Right ventricle myocardium superior (tissue), 1 donor: ENCODE measurements at regions not wholly inside any gene's neighbourhood (a gene's known extent, or its start where the extent isn't known, plus 50 kb on each side); places are given as distances from the start of the nearest gene placed in this dataset.

Source experiments
- ATAC-seq: fragments of 200-7000 bp; cut with Tn5 transposase; one replicate; pipeline ENCODE4 v1.9.1; 2020; ENCODE audit warnings: mild to moderate bottlenecking; ENCODE audit not compliant: poor library complexity
- DNase-seq: peaks from one replicate; pipeline ENCODE4 v3.0.0-alpha.2; 2020
- intact Hi-C: fragments of 100-400 bp; cut with DNase I; formaldehyde crosslinking; loops from one replicate; pipeline ENCODE4 v1.11.2; 2022
- donor health status: DM: no; HTN: yes; CAD: no; lungs with severe emphysema.

DNA sequence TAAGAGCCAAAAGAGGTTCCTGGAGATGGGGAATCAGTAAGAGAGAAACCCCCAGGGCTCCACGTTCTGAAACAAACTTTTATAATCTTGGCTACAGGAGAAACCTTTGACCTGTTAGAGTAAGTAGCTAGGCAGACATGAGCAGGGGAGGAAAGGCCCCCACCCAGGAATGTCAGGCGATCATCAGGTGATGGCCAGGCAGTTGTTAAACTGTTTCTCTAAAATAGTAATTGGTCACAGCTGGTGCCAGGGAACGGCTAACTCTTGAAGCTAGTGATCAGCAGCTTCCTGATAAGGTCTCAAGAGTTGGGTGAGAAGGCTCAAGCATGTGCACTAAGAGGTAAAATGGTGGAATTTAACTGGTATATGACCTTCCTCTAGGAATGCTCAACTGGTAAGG lies 263.8 kb downstream of the HDGFL1 start:
- intact Hi-C loops: no loop called here
- DNase-seq (no peak), ATAC-seq (no peak)

DNA sequence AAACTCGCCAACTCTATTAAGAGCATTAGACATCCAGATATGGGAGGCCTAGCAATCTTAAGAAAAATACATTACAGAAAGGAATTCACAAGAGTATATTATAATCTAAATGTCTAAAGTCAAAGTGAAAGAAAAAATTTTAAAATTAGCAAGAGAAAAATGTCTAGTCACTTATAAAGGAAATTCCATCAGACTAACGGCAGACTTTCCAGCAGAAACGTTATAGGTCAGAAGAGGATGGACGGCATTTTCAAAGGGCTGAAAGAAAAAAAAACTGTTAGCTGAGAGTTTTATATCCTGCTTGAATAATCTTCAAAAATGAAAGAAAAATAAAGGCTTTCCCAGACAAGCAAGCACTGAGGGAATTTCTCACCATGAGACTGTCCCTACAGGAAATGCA lies 269.0 kb downstream of the HDGFL1 start:
- DNase-seq (no peak), ATAC-seq (no peak)

DNA sequence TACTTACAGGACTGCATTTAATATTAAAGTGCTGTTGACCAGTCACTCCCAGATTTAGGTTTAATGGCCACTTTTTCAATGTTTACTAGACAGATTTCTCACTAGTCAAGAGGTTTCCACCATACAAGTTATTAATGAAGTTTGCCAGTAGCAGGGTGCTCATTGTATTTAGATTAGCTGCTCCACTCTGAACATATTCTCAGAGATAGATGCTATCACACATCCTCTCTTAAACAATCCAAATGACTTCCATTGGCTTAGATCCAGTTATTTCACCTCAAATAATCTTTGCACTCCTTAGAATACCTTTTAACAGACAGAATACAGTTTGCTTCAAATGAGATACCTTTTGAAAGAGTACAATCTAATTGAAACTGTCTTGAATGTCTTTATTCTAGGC lies 276.1 kb downstream of the HDGFL1 start:
- no peak for DNase-seq
- intact Hi-C loops: no loop called here
- ATAC-seq: no peak

More for the DNA sequence above, 269.0 kb downstream of the HDGFL1 start:
- intact Hi-C loops: no loop called here

DNA sequence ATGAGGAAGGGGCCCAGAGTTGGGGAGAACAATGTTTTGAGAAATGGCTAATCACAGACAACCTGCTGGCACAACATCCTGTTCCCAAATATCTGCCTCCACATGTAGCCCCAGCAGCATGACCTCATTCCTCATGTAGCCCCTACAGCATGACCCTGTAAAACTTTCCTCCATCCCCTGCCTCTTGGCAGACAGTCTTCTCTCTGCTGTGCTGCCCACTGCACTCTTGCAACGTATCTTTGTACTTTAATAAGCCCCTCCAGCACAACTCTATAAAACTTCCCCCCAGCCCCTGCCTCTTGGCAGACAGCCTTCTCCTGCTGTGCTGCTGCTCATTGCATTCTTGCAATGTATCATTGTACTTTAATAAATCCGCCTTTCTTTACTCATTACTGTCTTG lies 278.8 kb downstream of the HDGFL1 start:
- intact Hi-C loops: no loop called here

DNA sequence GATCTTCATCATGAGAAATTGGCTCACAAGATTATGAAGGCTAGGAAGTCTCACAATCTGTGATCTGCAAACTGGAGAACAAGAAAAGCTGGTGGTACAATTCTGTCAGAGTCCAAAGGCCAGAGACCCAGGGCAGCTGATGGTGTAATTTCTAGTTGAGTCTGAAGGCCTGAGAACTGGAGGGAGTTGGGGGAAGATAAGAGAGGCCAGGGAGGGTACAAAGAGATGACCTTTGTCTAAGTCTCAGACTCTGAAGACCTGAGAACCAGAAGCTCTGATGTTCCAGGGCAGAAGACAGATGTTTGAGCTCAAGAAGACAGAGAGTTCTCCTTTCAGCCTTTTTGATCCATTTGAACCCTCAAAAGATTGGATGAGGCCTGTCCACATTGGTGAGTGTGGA lies 280.6 kb downstream of the HDGFL1 start:
- no peak for ATAC-seq
- DNase-seq: no peak
- intact Hi-C loops: no loop called here

More for the DNA sequence above, 278.8 kb downstream of the HDGFL1 start:
- ATAC-seq (no peak), DNase-seq (no peak)

DNA sequence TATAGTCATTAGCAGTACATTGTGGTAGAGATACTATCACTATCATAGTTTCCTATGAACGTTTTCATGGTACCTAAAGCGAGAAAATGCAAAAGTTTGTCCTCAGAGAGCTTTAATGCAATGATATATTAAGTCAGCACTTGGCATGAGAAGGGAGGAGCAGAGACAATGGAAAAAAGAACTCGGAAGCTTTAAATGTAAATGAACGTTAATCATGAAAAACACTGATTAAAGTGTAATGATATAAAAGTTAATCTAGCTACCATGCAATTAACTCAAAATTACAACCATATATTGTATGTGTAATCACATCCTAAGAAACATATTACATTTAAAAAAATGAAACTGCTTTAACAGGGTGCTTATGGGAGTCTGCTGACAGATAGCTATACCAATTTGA lies 282.7 kb downstream of the HDGFL1 start:
- ATAC-seq (no peak), DNase-seq (no peak)
- intact Hi-C loops: no loop called here

DNA sequence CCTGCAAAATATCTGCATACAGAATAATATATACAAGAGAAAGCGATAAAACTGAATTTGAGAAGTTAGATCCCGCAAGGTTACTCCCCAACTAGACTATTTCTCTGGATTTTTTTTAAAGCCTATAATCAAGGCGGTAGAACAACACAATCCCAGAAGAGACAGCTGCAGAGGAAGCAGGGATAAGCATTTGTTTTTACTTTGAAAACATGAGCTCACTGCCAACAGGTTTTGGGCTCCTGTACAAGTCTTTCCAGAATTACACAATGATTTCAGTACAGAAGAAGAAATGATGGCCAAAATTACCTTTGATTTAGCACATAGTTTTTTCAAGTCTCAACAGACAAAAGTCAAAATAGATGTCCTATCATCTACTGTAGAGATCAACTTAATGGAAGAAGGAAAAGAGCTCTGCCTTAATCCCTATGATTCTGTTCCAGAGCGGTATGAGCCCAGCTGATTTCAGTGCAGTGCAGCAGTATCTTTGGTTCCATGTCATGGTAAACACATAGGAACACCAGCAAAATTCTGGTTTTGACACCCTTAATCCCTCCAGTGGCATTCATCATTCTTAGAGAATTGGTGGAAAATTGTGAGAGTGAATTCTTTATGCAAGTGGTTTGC lies 304.3 kb downstream of the HDGFL1 start:
- intact Hi-C loops: no loop called here
- no peak for DNase-seq
- peak; percentile 76 for ATAC-seq

DNA sequence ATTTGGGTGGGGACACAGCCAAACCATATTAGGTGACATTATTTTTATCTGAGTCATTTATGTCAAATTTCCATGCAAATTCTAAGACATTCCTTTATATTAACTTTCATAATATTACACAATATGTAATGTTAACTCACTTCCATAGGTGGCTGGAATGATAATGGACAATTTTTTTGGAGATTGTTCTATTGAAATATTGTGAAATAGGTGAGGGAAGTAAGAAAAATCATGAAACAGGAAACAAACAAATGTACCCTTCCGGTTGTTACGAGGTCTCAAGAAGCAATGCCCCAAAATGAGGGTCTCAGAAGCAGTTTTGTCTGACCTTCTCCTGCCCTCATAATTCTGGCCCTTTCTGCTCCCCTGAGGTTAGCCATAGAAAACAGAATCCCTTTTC lies 306.5 kb downstream of the HDGFL1 start:
- ATAC-seq (no peak), DNase-seq (no peak)
- intact Hi-C loops: no loop called here

DNA sequence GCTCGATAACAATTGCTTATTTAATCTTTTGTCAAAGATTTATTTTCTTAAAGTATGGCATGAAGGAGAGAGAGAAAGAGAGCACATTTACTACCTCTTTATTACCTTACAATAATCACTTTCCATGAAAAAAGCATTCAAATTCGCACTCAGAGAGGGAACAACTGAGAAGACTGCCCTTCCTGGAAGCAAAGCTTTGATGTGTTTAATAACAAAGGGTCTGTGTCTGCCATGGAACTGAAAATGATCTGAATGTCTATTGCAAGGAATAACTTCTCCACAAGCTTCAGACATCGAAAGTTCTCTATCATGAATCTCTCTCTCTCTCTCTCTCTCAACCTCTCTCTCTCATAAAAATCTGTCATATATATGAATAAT lies 308.9 kb downstream of the HDGFL1 start:
- intact Hi-C loops: no loop called here
- ATAC-seq (no peak), DNase-seq (no peak)

DNA sequence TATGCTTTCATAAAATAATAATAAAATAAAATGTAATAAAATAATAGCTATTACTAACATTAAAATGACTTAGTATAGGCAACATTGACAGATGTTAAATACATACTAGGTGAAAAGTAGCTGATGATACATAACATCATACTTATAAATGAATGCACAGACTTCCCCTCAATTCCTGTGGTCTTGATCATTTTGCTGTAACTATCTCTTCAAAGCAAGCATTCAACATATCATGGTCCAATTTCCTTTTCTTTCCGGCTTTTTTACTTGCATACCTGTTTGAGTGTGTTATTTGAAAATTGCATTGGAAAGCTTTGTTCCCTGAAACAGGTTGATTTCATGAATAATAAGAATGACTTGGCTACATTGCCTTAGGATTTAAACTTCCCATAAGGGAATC lies 309.3 kb downstream of the HDGFL1 start:
- ATAC-seq: no peak
- intact Hi-C loops: no loop called here

DNA sequence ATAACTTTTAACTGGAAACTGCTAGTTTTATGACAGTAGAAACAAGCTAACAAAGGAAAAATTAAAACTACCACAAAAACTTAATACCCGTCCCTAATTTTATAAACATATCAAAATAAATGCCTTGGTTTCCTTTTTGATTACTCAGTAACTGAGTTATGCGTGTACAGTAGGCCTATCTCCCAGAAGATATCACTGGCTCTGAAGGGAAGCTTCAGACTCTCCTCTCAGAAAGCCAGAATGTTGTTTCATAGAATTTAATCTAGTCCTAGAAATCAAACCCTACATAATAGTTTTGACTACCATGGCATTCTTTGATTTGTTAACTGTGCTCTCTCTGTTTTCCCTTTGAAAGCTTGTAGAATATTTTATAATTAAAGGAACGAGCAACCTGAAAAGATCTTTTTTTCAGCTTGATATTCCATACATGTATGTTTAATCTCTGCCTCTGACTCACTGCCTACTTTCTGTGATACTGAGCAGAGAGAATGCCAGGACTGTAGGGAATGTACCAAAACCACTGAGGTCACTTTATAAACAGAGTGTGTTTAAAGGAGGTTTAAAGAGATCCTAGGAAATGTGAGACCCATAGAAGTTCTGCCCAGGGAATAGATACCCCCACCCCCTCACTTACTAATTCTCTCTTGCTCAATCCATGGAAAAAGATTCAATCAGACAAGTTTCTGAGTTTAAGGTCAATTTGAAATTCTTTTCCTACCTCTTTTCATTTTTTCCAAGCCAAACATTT lies 311.5 kb downstream of the HDGFL1 start:
- ATAC-seq: peak; percentile 76
- intact Hi-C loops: no loop called here

More for the DNA sequence above, 309.3 kb downstream of the HDGFL1 start:
- DNase-seq: no peak

DNA sequence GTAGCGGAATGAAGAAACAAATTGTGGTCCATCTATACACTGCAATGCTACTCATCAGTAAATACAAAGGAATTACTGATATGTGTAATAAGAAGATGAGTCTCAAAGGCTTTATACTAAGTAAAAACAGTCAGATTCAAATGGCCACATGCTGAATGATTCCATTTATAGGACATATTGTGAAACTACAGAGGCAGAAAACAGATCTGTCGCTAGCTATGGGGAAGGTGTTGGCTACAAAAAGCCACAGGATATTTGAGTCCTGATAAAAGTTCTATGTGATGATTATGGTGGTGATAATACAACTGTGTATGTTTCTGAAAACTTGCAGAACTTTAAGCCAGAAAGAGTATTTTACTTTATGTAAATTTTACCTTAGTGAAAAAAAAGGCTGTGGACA lies 313.2 kb downstream of the HDGFL1 start:
- intact Hi-C loops: no loop called here
- no peak for DNase-seq
- ATAC-seq: no peak

More for the DNA sequence above, 311.5 kb downstream of the HDGFL1 start:
- DNase-seq: no peak

DNA sequence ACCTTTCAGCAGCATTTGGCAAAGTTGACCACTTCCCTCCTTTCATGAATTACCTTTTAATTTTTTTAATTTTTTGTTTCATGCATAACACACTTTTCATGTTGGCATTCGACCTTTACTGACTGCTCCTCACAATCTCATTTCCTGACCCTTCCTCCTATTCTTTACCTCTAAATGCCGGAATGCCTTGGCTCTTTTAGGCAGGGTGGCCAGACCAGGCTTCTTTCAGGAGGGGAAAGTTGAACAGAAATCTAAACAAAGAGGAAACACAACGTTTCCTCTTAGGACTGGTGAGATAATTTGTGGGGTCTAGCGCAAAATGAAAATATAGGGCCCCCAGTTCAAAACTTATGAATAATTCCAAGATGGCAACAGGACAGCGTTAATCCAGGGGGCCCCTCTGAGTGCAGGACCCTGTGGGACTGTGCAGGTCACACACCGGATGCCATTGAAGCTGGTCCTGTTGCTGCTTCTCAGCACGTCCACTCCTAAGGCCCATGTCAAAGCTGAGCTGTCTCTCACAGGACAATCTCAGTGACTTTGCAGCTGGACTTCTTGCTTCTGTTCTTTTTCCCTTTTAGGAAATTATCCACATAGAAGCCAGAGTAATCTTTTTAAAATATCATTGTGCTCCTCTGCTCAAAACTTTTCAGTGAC lies 313.8 kb downstream of the HDGFL1 start:
- no peak for ATAC-seq
- no peak for DNase-seq
- intact Hi-C loops: no loop called here

DNA sequence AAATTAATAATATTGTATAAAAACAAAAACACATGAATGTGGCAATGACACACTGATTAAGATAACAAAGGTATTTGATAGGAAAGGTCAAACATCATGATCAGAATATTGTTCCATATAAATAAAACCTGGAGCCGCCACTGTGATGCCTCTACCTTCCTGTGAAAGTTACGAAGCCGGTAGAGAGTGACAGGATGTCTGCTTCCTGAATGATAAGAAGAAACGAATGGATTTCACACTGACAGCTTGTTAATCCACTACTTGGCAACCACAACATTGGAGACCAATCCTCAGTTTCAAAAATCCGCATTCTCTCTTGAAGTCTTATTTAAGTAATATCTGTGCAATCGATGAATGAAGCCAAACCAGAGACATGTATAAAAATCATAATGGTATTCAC lies 315.1 kb downstream of the HDGFL1 start:
- ATAC-seq (no peak), DNase-seq (no peak)
- intact Hi-C loops: no loop called here

DNA sequence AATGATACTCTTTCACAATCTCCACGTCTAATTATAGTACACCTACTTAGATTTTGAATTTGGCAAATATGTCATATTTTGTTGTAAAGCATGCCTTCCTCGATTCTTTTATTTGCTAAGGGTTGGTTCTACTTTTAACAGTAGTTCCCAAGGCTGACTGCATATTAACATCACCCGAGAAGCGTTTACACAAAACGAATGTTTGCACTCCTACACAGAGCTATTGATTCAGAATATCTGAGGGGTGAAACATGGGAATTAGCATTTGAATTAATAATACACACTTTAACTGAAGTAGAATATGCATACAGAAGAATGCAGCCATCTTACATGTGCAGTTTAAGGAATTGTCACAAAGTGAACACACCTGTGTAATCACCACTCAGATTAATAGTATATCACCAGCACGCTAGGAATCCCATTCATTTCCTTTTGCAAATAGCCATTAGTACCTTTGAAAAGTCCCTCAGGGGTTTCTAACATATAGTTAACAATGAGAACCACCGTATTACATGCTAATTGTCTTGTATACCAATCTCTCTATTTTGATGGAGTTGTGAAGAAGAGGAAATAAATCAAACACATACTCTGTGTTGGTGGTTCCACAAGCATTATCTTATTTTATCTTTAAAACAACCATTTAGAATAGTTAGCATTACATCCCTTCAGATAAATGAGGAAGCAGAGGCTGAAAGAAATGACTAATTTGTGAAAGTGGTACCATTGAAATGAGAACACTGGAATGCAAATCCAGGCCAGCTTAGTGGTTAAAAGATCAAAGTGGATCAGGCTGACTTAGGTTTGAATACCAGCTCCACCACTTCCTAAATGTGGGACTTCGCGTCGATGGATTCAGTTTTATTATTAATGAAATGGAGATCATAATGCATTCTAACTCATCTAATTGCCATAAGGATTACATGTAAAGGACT lies 317.6 kb downstream of the HDGFL1 start:
- intact Hi-C loops: no loop called here
- DNase-seq (no peak), ATAC-seq (no peak)

DNA sequence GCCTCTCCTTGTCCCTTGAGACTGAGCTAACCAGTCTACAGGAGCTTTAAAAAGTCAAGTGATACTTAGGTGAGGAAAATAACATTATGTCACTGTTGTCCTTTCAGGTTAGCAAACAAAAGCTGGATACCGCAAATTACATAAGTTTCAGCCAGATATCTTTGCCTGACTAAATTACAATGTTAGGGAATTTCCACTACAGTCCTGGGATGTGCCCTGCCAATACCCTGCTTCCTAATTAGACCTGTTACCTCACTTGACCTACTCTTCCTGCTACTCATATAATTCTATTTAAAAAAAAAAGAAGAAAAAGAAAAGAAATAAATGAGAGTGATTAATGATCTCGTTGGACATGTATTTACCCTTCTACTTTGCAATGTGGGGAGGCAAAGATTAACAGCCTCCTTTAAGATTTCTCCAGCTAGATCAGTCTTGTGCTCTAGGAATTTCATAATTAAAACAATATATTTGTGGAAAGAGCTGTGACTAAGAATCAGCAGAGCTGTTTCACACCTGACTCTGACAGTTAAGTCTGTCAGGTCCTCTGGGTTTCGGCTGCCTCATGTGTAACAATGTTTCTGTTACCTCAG lies 318.9 kb downstream of the HDGFL1 start:
- intact Hi-C loops: no loop called here
- peak; percentile 62 for ATAC-seq
- no peak for DNase-seq

DNA sequence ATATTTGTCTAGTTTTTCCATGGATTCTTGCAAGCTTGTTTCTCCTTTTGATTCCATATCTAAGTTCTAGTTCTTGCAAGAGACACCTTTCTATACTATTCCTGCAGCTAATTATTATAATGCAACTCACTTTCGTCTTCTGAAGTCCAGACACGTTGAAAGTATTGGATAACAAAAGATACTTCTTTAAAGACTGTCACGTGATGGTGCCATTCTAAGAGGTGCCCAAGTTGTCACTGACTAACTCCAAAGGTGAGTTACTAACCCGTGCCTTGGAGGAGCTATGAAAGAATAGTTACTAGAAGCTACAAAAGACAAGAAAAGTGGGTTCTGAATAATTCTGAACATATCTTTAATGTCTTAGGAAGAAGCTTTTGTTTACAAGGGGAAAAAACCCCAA lies 322.6 kb downstream of the HDGFL1 start:
- DNase-seq (no peak), ATAC-seq (no peak)
- intact Hi-C loops: no loop called here

DNA sequence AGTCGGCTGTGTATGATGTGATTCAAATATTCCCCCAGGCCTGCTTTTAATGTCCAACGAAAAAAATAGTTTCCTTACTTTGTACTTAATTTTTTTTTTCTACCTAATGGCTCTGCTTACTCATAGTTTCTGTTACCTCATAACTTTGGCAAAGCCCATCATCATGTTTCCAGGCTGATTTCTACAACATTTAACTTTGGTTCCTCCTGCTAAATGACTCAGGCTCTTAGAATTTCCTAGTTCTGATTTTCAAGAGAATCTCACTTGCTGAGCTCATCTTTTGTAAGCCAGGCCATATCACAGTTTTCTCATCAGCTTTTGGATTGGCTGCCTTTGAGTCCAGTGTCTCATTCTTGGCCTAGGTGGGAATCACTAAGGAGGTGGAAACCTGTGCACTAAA lies 323.1 kb downstream of the HDGFL1 start:
- intact Hi-C loops: no loop called here
- DNase-seq (no peak), ATAC-seq (peak; percentile 71)

DNA sequence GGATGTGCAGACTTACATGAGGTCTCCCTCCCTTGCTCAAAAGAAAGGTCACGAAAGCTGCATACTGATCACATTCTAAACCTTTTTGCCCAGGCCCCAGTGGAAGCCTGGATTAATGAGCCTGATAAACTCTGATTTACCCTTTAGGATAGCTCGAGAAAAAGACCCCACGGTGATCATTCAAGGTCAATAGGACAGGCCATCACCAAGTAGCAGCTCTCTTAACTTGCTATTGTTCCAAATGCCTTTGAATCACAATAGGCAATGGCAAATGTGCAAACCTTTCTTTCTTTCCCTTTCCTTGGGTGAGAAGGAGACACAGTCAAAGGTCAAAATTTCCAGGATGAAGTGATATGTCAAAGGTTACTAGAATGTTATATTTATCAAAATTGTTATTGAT lies 327.3 kb downstream of the HDGFL1 start:
- DNase-seq (no peak), ATAC-seq (no peak)
- intact Hi-C loops: no loop called here
